SHP77 treated with DMSO at 0.1 percent for 48 hours (cell line): ENCODE measurements at regions not wholly inside any gene's neighbourhood (a gene's known extent, or its start where the extent isn't known, plus 50 kb on each side); places are given as distances from the start of the nearest gene placed in this dataset.
A peak's percentile ranks its signal among the peaks of the same experiment; 100 is the strongest.

Experiments used
- DNase-seq: peaks from one replicate; lab custom pipeline; 2025; lab: John Stamatoyannopoulos, UW

- no peak for DNase-seq
Measured at GRCh38 chr3:70800951-70801350, 488.5 kb upstream of the MDFIC2 start.

DNA sequence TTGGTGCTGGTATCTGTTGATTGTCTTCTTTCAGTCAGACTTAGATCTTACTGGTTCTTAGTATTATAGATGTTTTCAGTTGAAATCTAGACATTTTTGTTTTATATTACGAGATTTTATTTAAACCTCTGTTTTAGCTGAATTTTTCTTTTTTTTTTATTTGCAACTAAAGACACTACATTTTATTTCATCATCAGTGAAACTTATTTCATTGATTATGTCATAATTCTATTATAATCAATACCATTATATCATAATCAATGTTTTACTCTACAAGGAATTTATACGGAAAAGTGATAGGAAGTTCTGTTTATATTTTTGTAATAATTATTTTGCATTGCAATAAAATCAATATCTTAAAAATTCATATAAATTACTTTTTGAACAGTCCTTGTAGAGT lies 477.4 kb upstream of the MDFIC2 start:
- DNase-seq: no peak

- DNase-seq: no peak
Measured at GRCh38 chr3:70780790-70781189, 468.4 kb upstream of the MDFIC2 start.

DNA sequence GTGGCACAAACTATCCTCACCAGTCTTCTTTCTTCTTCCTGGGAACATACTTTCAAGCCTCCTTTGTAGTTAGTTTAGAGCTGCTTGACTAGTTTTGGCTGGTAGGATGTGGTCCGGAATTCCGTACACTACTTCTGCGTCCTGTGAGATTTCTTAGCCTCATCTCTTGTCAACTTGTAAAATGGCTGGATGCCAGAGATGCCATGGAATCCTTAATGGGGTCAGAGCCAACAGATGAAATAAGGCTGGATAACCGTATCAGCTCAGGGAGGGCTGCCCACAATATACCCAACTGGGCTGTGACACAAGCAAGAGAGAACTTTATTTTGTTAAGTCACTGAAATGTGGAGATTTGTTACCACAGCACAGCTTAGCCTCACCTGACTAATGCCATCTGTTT lies 466.9 kb upstream of the MDFIC2 start:
- DNase-seq: no peak

GRCh38 chr3:70776081-70776480 lies 463.6 kb upstream of the MDFIC2 start:
- DNase-seq: no peak

DNA sequence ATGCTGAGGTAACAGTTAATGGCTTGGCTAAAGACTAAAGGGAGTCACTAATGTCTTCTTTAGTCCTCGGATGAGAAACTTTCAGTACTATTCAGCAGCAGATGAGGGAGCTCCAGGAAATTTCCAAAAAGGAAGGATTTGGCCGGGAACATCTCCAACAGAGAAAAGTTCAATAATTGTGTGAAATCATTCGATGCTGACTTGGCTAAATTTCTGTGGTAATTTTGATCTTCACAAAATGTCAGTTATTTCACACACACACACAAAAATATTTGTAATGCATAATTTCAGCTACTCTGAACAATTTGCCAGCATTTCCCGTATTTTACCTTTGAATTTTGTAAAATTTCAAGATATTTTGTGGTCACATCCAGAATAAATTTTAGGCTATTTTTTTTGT lies 462.8 kb upstream of the MDFIC2 start:
- no peak for DNase-seq

- DNase-seq: no peak
Measured at GRCh38 chr3:70774641-70775040, 462.2 kb upstream of the MDFIC2 start.

- no peak for DNase-seq
Measured at GRCh38 chr3:70771426-70772147, 459.1 kb upstream of the MDFIC2 start.

DNA sequence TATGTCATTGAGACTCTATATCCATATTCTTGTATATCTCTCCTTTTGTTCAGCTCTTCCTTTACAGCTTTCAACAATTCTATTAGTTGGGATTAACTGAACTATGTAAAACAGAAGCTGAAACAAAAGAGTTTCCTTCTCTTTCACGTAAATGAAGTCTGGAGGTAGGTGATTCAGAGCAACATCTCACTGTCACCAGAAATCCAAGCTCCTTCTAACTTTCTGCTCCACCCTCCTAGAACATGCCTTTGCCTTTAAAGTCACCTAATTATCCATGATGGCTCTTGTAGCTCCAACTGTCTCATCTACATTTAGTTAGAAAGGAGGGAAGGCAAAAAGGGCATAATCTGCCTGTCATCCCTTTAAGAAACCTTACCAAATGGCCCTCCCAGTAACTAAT lies 458.2 kb upstream of the MDFIC2 start:
- DNase-seq: no peak

- no peak for DNase-seq
Measured at GRCh38 chr3:70766301-70766700, 453.9 kb upstream of the MDFIC2 start.

DNA sequence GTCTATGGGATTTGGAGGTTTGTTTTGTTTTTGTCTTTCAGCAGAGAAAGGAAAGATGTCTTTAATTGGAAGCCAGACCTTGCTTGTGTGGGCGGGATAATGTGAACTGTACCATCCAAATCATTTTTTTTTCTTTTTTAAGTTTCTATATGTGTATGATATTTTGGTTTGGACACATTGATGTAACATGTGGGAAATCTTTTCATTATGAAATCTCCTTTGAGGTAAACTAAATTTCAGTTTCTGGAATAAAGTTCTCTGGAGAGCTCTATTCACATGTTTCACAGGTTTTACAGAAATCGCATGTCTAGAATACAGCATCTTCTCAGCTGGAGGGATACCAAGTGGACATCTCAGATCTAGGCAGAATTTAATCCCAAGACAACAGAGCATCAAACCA lies 451.5 kb upstream of the MDFIC2 start:
- DNase-seq: no peak

GRCh38 chr3:70757658-70758057 lies 445.2 kb upstream of the MDFIC2 start:
- DNase-seq: no peak

- DNase-seq: no peak
Measured at GRCh38 chr3:70755526-70755925, 443.1 kb upstream of the MDFIC2 start.

GRCh38 chr3:70754314-70754713 lies 441.9 kb upstream of the MDFIC2 start:
- no peak for DNase-seq

GRCh38 chr3:70753572-70753971 lies 441.1 kb upstream of the MDFIC2 start:
- peak; percentile 1 for DNase-seq

DNA sequence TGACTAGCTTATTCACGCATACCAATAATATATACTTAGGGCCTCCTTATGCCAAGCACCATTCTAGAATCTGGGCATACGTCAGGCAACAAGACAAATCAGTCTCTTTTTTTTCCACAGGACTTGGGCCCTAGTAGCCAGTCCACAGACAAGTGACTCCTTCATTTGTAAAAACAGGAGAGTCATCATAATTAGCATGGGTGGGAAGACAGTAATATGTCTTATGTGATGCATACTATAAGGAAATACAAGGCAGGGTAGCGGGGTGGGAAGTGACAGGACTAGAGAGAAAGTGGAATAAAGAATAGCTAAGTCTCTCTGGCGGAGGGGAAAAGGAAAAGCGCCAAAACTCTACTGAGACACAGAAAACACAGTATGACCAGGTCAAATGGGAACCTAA lies 439.6 kb upstream of the MDFIC2 start:
- no peak for DNase-seq

GRCh38 chr3:70749122-70749521 lies 436.7 kb upstream of the MDFIC2 start:
- no peak for DNase-seq

GRCh38 chr3:70748593-70748992 lies 436.2 kb upstream of the MDFIC2 start:
- DNase-seq: no peak

- DNase-seq: no peak
Measured at GRCh38 chr3:70747847-70748246, 435.4 kb upstream of the MDFIC2 start.

DNA sequence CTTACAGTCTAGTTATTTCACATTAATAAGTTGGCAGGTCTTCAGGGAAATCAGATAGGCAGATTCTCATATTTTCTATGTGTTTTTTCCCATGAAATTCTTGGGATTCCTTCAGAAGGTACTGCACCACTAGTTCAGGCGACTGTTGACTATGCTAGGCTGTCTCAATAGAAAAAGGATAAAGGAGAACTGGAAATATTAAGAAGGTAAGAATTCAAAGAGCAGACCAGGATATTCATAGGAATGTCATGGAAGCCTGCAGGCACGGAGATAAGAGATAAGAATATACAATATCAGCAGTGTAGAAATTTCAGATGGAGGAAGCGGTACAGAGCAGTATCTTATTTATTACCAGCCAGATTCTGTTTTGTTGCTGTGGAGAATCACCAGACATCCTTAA lies 432.1 kb upstream of the MDFIC2 start:
- DNase-seq: no peak

DNA sequence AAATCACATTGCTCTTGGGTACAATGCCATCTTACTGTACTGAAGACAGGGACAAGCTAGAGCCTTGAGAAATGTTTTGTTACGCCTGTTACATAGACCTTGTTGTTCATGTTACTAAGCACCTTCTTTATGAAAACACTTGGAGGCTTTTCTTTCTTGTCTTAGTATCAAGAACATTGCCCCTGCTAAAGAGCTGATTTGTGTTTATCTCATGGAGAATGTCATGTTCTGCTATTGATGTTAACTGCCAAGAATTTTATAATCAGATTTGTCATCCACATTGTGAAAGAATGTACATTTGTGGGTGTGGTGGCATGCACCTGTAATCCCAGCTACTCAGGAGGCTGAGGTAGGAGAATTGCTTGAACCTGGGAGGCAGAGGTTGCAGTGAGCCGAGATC lies 431.3 kb upstream of the MDFIC2 start:
- DNase-seq: no peak

GRCh38 chr3:70742081-70742480 lies 429.6 kb upstream of the MDFIC2 start:
- DNase-seq: no peak

GRCh38 chr3:70740872-70741271 lies 428.4 kb upstream of the MDFIC2 start:
- DNase-seq: peak; percentile 36

GRCh38 chr3:70740071-70740470 lies 427.6 kb upstream of the MDFIC2 start:
- DNase-seq: no peak

DNA sequence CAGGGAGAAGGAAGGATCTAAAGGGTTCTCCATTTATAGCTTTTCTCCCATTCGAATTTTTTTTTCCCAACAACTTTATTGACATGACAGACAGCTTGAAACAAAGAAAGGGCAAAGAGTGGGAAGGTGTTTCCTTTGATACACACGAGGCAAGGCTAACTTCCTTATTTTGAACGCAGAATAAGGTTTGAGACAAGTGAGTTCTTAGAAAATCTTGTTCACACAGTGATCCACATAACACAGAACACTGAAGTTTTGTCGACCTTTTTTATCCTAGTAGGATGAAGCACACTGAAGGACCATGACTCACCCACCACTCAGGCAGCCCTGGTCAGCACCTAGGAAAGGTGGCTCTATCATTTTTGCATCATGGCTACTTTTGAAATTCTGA lies 425.8 kb upstream of the MDFIC2 start:
- no peak for DNase-seq
